IMR-90 (cell line): ENCODE measurements at regions not wholly inside any gene's neighbourhood (a gene's known extent, or its start where the extent isn't known, plus 50 kb on each side); places are given as distances from the start of the nearest gene placed in this dataset.

Experiments used
- ATAC-seq: fragments of 200-7000 bp; cut with Tn5 transposase; 2 replicates; pipeline ENCODE4 v1.9.1; 2020; ENCODE audit warnings: low read depth, mild to moderate bottlenecking, moderate library complexity
- BruUV-seq: library from RNA; stranded (reverse); fragments of 400-500 nt; replicated peaks from 2 replicates; lab custom pipeline; 2021; lab: Mats Ljungman, UMichigan
- CTCF ChIA-PET: fragments of 300-600 bp; formaldehyde crosslinking; extraction: SDS; loops from one replicate; lab custom pipeline; 2021; ENCODE audit warnings: antibody characterized with exemption; lab: Yijun Ruan, JAX
- POLR2A ChIA-PET: fragments of 300-600 bp; sonication (Branson Sonifier 250); formaldehyde crosslinking; loops from one replicate; lab custom pipeline; 2022; ENCODE audit warnings: antibody characterized with exemption; ENCODE audit not compliant: unreplicated experiment; lab: Charles Lee
- DNase-seq: peaks from one replicate; pipeline ENCODE4 v3.0.0; 2013
- H2AFZ ChIP-seq: replicated peaks from 2 replicates; pipeline ENCODE3; 2013; ENCODE audit warnings: low read length, mild to moderate bottlenecking; ENCODE audit not compliant: poor library complexity
- H2AK5ac ChIP-seq: 2 replicates; pipeline ENCODE4 v1.6.1; 2013; ENCODE audit warnings: low read depth, low read length, inconsistent platforms
- H2AK9ac ChIP-seq: replicated peaks from 2 replicates; pipeline ENCODE3; 2013; ENCODE audit warnings: mild to moderate bottlenecking, low read depth, low read length, moderate library complexity; ENCODE audit not compliant: poor library complexity
- H2BK120ac ChIP-seq: 2 replicates; pipeline ENCODE4 v1.6.1; 2013; ENCODE audit warnings: low read depth, low read length, inconsistent platforms
- H2BK15ac ChIP-seq: 3 replicates; pipeline ENCODE4 v1.6.1; 2013; ENCODE audit warnings: low read depth, low read length, inconsistent platforms
- H2BK20ac ChIP-seq: 2 replicates; pipeline ENCODE4 v1.6.1; 2013; ENCODE audit warnings: low read depth, mild to moderate bottlenecking, inconsistent platforms, low read length, moderate library complexity
- H2BK5ac ChIP-seq: 2 replicates; pipeline ENCODE4 v1.6.1; 2013; ENCODE audit warnings: mild to moderate bottlenecking, low read depth, low read length, inconsistent platforms; ENCODE audit not compliant: poor library complexity, severe bottlenecking
- H3K14ac ChIP-seq: replicated peaks from 2 replicates; pipeline ENCODE4 v1.6.1; 2013; ENCODE audit warnings: low read depth, low read length, inconsistent platforms
- H3K18ac ChIP-seq: 2 replicates; pipeline ENCODE4 v1.6.1; 2013; ENCODE audit warnings: low read depth, low read length, control low read depth
- H3K23ac ChIP-seq: 2 replicates; pipeline ENCODE4 v1.6.1; 2013; ENCODE audit warnings: low read depth, low read length, inconsistent platforms
- H3K27ac ChIP-seq: 2 replicates; pipeline ENCODE4 v1.5.1; 2013; ENCODE audit warnings: mild to moderate bottlenecking, control low read depth, low read length; ENCODE audit not compliant: insufficient read depth
- H3K27me3 ChIP-seq: 2 replicates; pipeline ENCODE4 v1.6.1; 2013; ENCODE audit warnings: low read length; ENCODE audit not compliant: control insufficient read depth, insufficient read depth
- H3K36me3 ChIP-seq: 2 replicates; pipeline ENCODE4 v1.6.1; 2013; ENCODE audit warnings: low read length, mixed read lengths; ENCODE audit not compliant: control insufficient read depth, insufficient read depth
- H3K4ac ChIP-seq: 2 replicates; pipeline ENCODE4 v1.6.1; 2013; ENCODE audit warnings: low read depth, low read length, inconsistent platforms
- H3K4me1 ChIP-seq: 2 replicates; pipeline ENCODE4 v1.6.1; 2013; ENCODE audit warnings: low read length, mixed read lengths; ENCODE audit not compliant: control insufficient read depth, insufficient read depth
- H3K4me2 ChIP-seq: 2 replicates; pipeline ENCODE4 v1.6.1; 2013; ENCODE audit warnings: low read depth, mild to moderate bottlenecking, control low read depth, low read length, moderate library complexity
- H3K4me3 ChIP-seq: 2 replicates; pipeline ENCODE4 v1.5.1; 2013; ENCODE audit warnings: low read depth, mild to moderate bottlenecking, control low read depth, low read length, moderate library complexity; ENCODE audit not compliant: insufficient read depth
- H3K56ac ChIP-seq: 2 replicates; pipeline ENCODE4 v1.6.1; 2013; ENCODE audit warnings: low read length, inconsistent platforms; ENCODE audit not compliant: insufficient read depth; ENCODE audit errors: extremely low read depth
- H3K79me1 ChIP-seq, 2 experiments: 2 replicates each; pipeline ENCODE4 v1.6.1; 2013; ENCODE audit warnings: low read length in 2 of 2, inconsistent platforms in 1 of 2, low read depth in 1 of 2
- H3K9ac ChIP-seq: 2 replicates; pipeline ENCODE4 v1.6.1; 2013; ENCODE audit warnings: low read depth, low read length, control low read depth
- H3K9me1 ChIP-seq: 2 replicates; pipeline ENCODE4 v1.6.1; 2013; ENCODE audit warnings: low read length, inconsistent platforms; ENCODE audit not compliant: insufficient read depth
- H3K9me3 ChIP-seq: 2 replicates; pipeline ENCODE4 v1.6.1; 2013; ENCODE audit warnings: low read length; ENCODE audit not compliant: control insufficient read depth, insufficient read depth
- H4K20me1 ChIP-seq: 2 replicates; pipeline ENCODE4 v1.6.1; 2013; ENCODE audit warnings: low read length, inconsistent platforms; ENCODE audit not compliant: insufficient read depth
- H4K5ac ChIP-seq: 2 replicates; pipeline ENCODE4 v1.6.1; 2013; ENCODE audit warnings: mild to moderate bottlenecking, low read depth, low read length, control low read depth
- H4K8ac ChIP-seq, 2 experiments: 2 replicates each; pipeline ENCODE4 v1.6.1; 2013; ENCODE audit warnings: low read depth in 2 of 2, low read length in 2 of 2, control low read depth in 1 of 2, inconsistent platforms in 1 of 2
- H4K91ac ChIP-seq: 2 replicates; pipeline ENCODE4 v1.6.1; 2013; ENCODE audit warnings: low read depth, low read length, inconsistent platforms; ENCODE audit not compliant: insufficient read depth
- BHLHE40 ChIP-seq: fragments of 150-350 bp; IDR thresholded peaks from 2 replicates; pipeline ENCODE4 v1.6.1; 2016; ENCODE audit warnings: mild to moderate bottlenecking, low read depth, low read length
- CEBPB ChIP-seq: IDR thresholded peaks from 2 replicates; pipeline ENCODE4 v1.6.1; 2012; ENCODE audit warnings: low read depth, low read length, improper control_type of control experiment
- CHD1 ChIP-seq: IDR thresholded peaks from 2 replicates; pipeline ENCODE4 v1.6.1; 2012; ENCODE audit warnings: low read depth, low read length, improper control_type of control experiment
- FOS ChIP-seq: fragments of 150-350 bp; IDR thresholded peaks from 2 replicates; pipeline ENCODE4 v1.6.1; 2016; ENCODE audit warnings: low read depth, low read length
- MAFK ChIP-seq: IDR thresholded peaks from 2 replicates; pipeline ENCODE4 v1.6.1; 2012; ENCODE audit warnings: low read depth, low read length, improper control_type of control experiment
- MAZ ChIP-seq: IDR thresholded peaks from 2 replicates; pipeline ENCODE4 v1.6.1; 2012; ENCODE audit warnings: low read depth, mild to moderate bottlenecking, low read length, improper control_type of control experiment, moderate library complexity, borderline replicate concordance
- MXI1 ChIP-seq: IDR thresholded peaks from 2 replicates; pipeline ENCODE4 v1.6.1; 2012; ENCODE audit warnings: low read depth, mild to moderate bottlenecking, low read length, moderate library complexity, borderline replicate concordance
- NFE2L2 ChIP-seq: fragments of 150-350 bp; IDR thresholded peaks from 2 replicates; pipeline ENCODE4 v1.6.1; 2016; ENCODE audit warnings: low read depth, mild to moderate bottlenecking, low read length
- POLR2A ChIP-seq: IDR thresholded peaks from 2 replicates; pipeline ENCODE4 v1.6.1; 2012; ENCODE audit warnings: mild to moderate bottlenecking, low read depth, low read length
- RAD21 ChIP-seq: IDR thresholded peaks from 2 replicates; pipeline ENCODE4 v1.6.1; 2012; ENCODE audit warnings: low read length, improper control_type of control experiment
- RCOR1 ChIP-seq: IDR thresholded peaks from 2 replicates; pipeline ENCODE4 v1.6.1; 2012; ENCODE audit warnings: mild to moderate bottlenecking, low read length, improper control_type of control experiment; ENCODE audit not compliant: insufficient replicate concordance
- RFX5 ChIP-seq: IDR thresholded peaks from 2 replicates; pipeline ENCODE4 v1.8.0; 2012; ENCODE audit warnings: low read depth, mild to moderate bottlenecking, low read length, moderate library complexity
- SMC3 ChIP-seq: fragments of 150-350 bp; IDR thresholded peaks from 2 replicates; pipeline ENCODE4 v1.6.1; 2016; ENCODE audit warnings: low read depth, mild to moderate bottlenecking, antibody characterized with exemption, low read length, moderate library complexity
- USF2 ChIP-seq: fragments of 150-350 bp; IDR thresholded peaks from 2 replicates; pipeline ENCODE4 v1.6.1; 2017; ENCODE audit warnings: mild to moderate bottlenecking, antibody characterized with exemption, low read length, low read depth
- WGBS, 2 experiments: methylation state at CpG; one replicate each; pipeline versions ENCODE4 v1.1.5 to v1.1.7; 2013; ENCODE audit warnings: missing lambda C conversion rate in 2 of 2; ENCODE audit not compliant: insufficient read length in 1 of 2; ENCODE audit errors: extremely low coverage in 2 of 2; 5-methylcytosine and 5-hydroxymethylcytosine counted together
- dilution Hi-C: fragments of 300-500 bp; cut with HindIII; formaldehyde crosslinking; loops from one replicate; pipeline ENCODE4 v1.14.3; 2018; ENCODE audit warnings: low sequenced_read_pairs; ENCODE audit not compliant: unreplicated experiment
- in situ Hi-C: fragments of 300-500 bp; cut with MboI; formaldehyde crosslinking; loops from 3 replicates; pipeline ENCODE4 v1.14.3; 2019; ENCODE audit warnings: low sequenced_read_pairs, inconsistent platforms, mixed read lengths
- intact Hi-C: fragments of 100-400 bp; cut with micrococcal nuclease; formaldehyde crosslinking; loops from 2 replicates; pipeline ENCODE4 v1.10.0; 2022
- TF ChIP-seq, protein P1 (sequence below): fragments of 150-350 bp; IDR thresholded peaks from 2 replicates; pipeline ENCODE4 v1.6.1; 2016; ENCODE audit warnings: low read depth, mild to moderate bottlenecking, low read length, moderate library complexity, borderline replicate concordance
- TF ChIP-seq, protein P2 (sequence below): conservative IDR thresholded peaks from 2 replicates; pipeline ENCODE4 v1.5.1; 2012; ENCODE audit warnings: mild to moderate bottlenecking, low read depth, low read length, improper control_type of control experiment

DNA sequence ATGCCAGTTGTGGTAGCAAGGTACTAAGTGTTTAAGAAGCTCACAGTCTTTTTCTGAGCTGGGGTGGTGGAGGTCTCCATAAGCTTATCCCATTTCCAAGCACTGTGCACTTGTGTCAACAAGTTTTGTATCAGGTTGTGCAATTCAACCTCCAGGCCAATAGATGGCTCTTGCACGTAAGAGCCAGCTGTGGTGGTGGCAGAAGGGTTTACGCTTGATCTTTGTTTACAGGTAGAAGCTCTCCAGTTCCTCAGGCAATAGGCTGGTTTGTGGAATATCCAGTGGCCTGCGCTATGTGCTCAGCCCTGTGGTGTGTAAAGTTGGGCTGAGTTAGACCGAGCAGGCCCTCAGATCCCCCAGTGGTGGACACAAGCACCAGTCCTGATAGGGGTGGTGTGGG is 89.7 kb upstream of the CNTNAP5 start:
- DNase-seq (no peak), ATAC-seq (no peak)
- BruUV-seq: no TSS peak
- no peak overlapping the region for H3K27ac ChIP-seq
- H3K9ac ChIP-seq: no peak overlapping the region
- no peaks in the 10 kb centered on the region for H3K27me3 ChIP-seq
- dilution Hi-C loops: no loop called here
- in situ Hi-C loops: no loop called here
- CTCF ChIA-PET: no interaction called here
- intact Hi-C loops: no loop called here
- H3K4me2 ChIP-seq: no peak overlapping the region
- no peak overlapping the region for H2AFZ ChIP-seq
- no peak overlapping the region for H2AK5ac ChIP-seq
- H4K8ac ChIP-seq: no peak overlapping the region
- H3K36me3 ChIP-seq: no peaks in the 10 kb centered on the region
- peaks cover 4% of the 10 kb centered on the region; the same call in 1 of the 2 replicates for H3K9me3 ChIP-seq
- no peak overlapping the region for H2BK20ac ChIP-seq
- TF ChIP-seq POLR2A (no peak), RCOR1 (no peak), CEBPB (no peak), BHLHE40 (no peak), CHD1 (no peak), NFE2L2 (no peak), RAD21 (no peak), MXI1 (no peak), SMC3 (no peak), MAFK (no peak), USF2 (no peak), RFX5 (no peak), MAZ (no peak), FOS (no peak)
- TF ChIP-seq, protein P1, sequence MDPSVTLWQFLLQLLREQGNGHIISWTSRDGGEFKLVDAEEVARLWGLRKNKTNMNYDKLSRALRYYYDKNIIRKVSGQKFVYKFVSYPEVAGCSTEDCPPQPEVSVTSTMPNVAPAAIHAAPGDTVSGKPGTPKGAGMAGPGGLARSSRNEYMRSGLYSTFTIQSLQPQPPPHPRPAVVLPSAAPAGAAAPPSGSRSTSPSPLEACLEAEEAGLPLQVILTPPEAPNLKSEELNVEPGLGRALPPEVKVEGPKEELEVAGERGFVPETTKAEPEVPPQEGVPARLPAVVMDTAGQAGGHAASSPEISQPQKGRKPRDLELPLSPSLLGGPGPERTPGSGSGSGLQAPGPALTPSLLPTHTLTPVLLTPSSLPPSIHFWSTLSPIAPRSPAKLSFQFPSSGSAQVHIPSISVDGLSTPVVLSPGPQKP: no peak
- TF ChIP-seq, protein P2, sequence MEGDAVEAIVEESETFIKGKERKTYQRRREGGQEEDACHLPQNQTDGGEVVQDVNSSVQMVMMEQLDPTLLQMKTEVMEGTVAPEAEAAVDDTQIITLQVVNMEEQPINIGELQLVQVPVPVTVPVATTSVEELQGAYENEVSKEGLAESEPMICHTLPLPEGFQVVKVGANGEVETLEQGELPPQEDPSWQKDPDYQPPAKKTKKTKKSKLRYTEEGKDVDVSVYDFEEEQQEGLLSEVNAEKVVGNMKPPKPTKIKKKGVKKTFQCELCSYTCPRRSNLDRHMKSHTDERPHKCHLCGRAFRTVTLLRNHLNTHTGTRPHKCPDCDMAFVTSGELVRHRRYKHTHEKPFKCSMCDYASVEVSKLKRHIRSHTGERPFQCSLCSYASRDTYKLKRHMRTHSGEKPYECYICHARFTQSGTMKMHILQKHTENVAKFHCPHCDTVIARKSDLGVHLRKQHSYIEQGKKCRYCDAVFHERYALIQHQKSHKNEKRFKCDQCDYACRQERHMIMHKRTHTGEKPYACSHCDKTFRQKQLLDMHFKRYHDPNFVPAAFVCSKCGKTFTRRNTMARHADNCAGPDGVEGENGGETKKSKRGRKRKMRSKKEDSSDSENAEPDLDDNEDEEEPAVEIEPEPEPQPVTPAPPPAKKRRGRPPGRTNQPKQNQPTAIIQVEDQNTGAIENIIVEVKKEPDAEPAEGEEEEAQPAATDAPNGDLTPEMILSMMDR: no peak
- H4K20me1 ChIP-seq: no peaks in the 10 kb centered on the region
- H3K23ac ChIP-seq: no peak overlapping the region
- H3K14ac ChIP-seq: no peak overlapping the region
- H4K5ac ChIP-seq: no peak overlapping the region
- no peak overlapping the region for H4K91ac ChIP-seq
- no peak overlapping the region for H3K56ac ChIP-seq
- H3K79me1 ChIP-seq: no peaks in the 10 kb centered on the region
- H2AK9ac ChIP-seq: peak overlapping the region; percentile 42
- WGBS, 2 experiments: 73% methylated on average over 3 of the region's 4 CpGs; no CpG with 5 or more reads in 1 of the 2 experiments
- no peak overlapping the region for H2BK5ac ChIP-seq
- H3K4ac ChIP-seq: no peak overlapping the region
- H3K4me3 ChIP-seq: no peak overlapping the region
- no peak overlapping the region for H2BK15ac ChIP-seq
- POLR2A ChIA-PET: no interaction called here
- no peaks in the 10 kb centered on the region for H3K4me1 ChIP-seq
- no peak overlapping the region for H3K18ac ChIP-seq
- no peaks in the 10 kb centered on the region for H3K9me1 ChIP-seq
- H2BK120ac ChIP-seq: no peak overlapping the region
